GM12891 (cell line): ENCODE measurements at regions not wholly inside any gene's neighbourhood (a gene's known extent, or its start where the extent isn't known, plus 50 kb on each side); places are given as distances from the start of the nearest gene placed in this dataset.

Source experiments
- POLR2A ChIP-seq: IDR thresholded peaks from 2 replicates; pipeline ENCODE4 v1.6.1; 2011; ENCODE audit warnings: low read depth, low read length, control low read depth
- POLR2AphosphoS5 ChIP-seq: IDR thresholded peaks from 2 replicates; pipeline ENCODE4 v1.6.1; 2011; ENCODE audit warnings: low read depth, low read length, control low read depth

DNA sequence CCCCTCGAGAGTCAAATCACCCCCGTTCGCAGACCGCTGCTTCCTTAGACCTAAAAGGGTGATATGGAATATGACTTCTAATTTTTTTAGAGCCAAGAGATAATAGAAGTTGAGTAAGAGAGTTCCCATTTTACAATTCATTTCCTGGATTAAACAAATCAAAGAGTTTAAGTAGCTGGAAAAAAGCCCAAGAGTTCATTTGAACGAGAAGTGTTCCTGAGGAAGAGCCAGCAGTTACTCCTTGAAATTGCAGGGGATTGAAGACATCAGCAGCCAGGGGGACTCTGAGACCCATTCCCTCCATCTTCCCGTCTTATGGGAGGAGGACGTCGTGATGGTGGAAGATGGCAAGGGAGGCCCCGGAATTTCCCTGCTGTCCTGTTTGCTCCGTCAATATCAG, 277.0 kb downstream of the WDR11 start:
- TF ChIP-seq POLR2A, result no peak
- TF ChIP-seq POLR2AphosphoS5, result no peak
